ENCODE measurements at regions not wholly inside any gene's neighbourhood (a gene's known extent, or its start where the extent isn't known, plus 50 kb on each side); places are given as distances from the start of the nearest gene placed in this dataset.
A peak's percentile ranks its signal among the peaks of the same experiment; 100 is the strongest.

- no peak for DNase-seq
- intact Hi-C loops (cut with DNase I), result no loop called here
- H3K4me1 ChIP-seq, result no peaks in the 10 kb centered on the region
- no peaks in the 10 kb centered on the region for H3K36me3 ChIP-seq
- TF ChIP-seq CTCF (IDR thresholded peaks at IDR 0.05), result no peak
- no peak overlapping the region for H3K27ac ChIP-seq
- H3K4me3 ChIP-seq, result no peak overlapping the region
- peaks cover 0 to 10% of the 10 kb centered on the region in 2 donors for H3K27me3 ChIP-seq
- no peaks in the 10 kb centered on the region for H3K9me3 ChIP-seq
- no peak for ATAC-seq
These were observed 166.9 kb downstream of the SOCS6 start for GRCh38 chr18:70455731-70456130.

GRCh38 chr18:70454704-70455322 lies 166.0 kb downstream of the SOCS6 start:
- no peaks in the 10 kb centered on the region for H3K36me3 ChIP-seq
- H3K27me3 ChIP-seq, result peaks cover 0 to 10% of the 10 kb centered on the region in 2 donors
- intact Hi-C loops (cut with DNase I), result no loop called here
- no peaks in the 10 kb centered on the region for H3K4me1 ChIP-seq
- no peak overlapping the region for H3K4me3 ChIP-seq
- peak; percentile 90 for ATAC-seq
- H3K9me3 ChIP-seq, result no peaks in the 10 kb centered on the region
- peak in 2 of 4 donors; percentile 33 to 51 for DNase-seq
- TF ChIP-seq CTCF (IDR thresholded peaks at IDR 0.05), result peak; percentile 70 to 75
- no peak overlapping the region for H3K27ac ChIP-seq

- H3K9me3 ChIP-seq, result no peaks in the 10 kb centered on the region
- no peaks in the 10 kb centered on the region for H3K4me1 ChIP-seq
- H3K27me3 ChIP-seq, result peaks cover 0 to 3% of the 10 kb centered on the region in 2 donors
- intact Hi-C loops (cut with DNase I), result no loop called here
- no peak overlapping the region for H3K27ac ChIP-seq
- no peak for TF ChIP-seq CTCF (IDR thresholded peaks at IDR 0.05)
- no peaks in the 10 kb centered on the region for H3K36me3 ChIP-seq
- ATAC-seq (peak; percentile 26), DNase-seq (peak in 1 of 4 donors; percentile 14)
- H3K4me3 ChIP-seq, result no peak overlapping the region
These were observed 164.4 kb downstream of the SOCS6 start for GRCh38 chr18:70453058-70453775.

GRCh38 chr18:70452501-70452900 lies 163.7 kb downstream of the SOCS6 start:
- Histone ChIP-seq H3K9me3 (no peaks in the 10 kb centered on the region), H3K27me3 (no peaks in the 10 kb centered on the region), H3K36me3 (no peaks in the 10 kb centered on the region), H3K4me1 (no peaks in the 10 kb centered on the region), H3K27ac (no peak overlapping the region), H3K4me3 (no peak overlapping the region)
- ATAC-seq, result no peak
- no peak for DNase-seq
- TF ChIP-seq CTCF (IDR thresholded peaks at IDR 0.05), result no peak
- intact Hi-C loops (cut with DNase I), result no loop called here

GRCh38 chr18:70450426-70451253 lies 161.8 kb downstream of the SOCS6 start:
- Histone ChIP-seq H3K4me1 (no peaks in the 10 kb centered on the region), H3K9me3 (no peaks in the 10 kb centered on the region), H3K27me3 (no peaks in the 10 kb centered on the region), H3K27ac (no peak overlapping the region), H3K4me3 (no peak overlapping the region), H3K36me3 (no peaks in the 10 kb centered on the region)
- TF ChIP-seq CTCF (IDR thresholded peaks at IDR 0.05), result peak in 1 of 2 donors; percentile 17
- ATAC-seq (no peak), DNase-seq (no peak)
- intact Hi-C loops (cut with DNase I), result no loop called here

All from left lung (tissue), 4 donors.